Suppressor macrophage treated with lipopolysaccharide for 1 hour (primary cell): ENCODE measurements at regions not wholly inside any gene's neighbourhood (a gene's known extent, or its start where the extent isn't known, plus 50 kb on each side); places are given as distances from the start of the nearest gene placed in this dataset.

Experiments used
- DNase-seq, 3 donors: peaks; one replicate each; pipeline ENCODE4 v3.0.0-alpha.2; 2020 to 2022

DNA sequence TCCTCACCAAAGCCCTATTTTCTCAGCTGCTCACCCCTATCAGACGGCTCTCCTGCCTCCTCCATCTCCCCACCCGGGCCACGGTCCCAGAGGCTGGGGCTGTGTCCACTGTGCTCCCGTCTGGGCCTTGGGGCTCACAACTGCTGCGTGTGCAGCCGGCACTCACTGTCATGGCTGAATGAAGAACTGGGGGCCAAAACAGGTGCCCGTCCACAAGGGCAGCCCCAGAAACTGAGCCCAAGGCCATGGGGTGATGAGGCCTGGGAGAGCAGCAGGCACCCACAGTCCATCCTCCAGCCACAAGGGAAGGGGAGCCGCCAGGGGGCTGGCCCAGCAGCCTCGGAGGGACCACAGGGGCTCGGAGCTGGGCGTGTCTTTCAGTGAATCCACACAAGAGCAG is 159.5 kb downstream of the DLL1 start:
- DNase-seq, result no peak

DNA sequence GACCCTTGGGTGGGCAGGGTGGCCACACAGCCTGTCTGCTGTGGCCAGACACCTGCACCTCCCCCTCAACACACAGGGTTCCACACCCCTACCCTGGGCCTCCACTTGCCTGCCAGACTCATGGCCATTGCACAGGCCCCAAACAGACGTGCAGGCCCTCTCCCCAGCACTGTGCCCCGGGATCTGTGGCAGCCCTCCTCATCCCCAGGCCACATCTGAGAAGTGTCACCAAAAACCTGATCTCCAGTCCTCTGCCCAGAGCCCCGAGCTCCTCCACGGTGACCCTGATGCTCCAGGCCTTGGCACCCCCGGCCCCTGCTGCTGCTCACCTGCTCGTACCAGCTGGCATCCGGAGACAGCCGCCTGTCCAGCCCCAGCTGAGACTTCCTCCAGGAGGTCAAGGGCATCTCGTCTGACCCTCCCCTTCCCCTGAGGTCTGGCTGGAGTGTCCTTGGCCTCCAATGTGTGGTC is 160.1 kb downstream of the DLL1 start:
- no peak for DNase-seq

DNA sequence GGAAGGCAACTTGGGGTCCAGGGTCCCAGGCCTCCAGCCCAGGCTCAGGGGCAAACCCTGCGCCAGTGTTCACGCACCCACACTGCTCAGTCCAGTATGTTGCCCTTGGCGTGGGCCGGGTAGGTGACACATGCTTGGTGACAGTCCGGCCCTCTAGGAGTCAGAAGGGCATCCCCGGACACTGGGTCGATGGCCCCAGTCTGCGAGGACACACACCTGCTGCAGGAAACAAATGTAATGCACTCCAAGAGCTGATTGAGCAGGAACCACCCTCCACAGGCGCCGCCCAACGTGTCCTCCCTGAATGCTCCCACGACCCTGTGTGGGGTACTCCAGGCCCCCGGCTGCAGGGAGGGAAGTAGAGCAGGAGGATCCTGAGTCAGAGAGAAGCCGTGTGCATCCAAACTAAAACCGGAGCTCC is 160.7 kb downstream of the DLL1 start:
- DNase-seq, result no peak

DNA sequence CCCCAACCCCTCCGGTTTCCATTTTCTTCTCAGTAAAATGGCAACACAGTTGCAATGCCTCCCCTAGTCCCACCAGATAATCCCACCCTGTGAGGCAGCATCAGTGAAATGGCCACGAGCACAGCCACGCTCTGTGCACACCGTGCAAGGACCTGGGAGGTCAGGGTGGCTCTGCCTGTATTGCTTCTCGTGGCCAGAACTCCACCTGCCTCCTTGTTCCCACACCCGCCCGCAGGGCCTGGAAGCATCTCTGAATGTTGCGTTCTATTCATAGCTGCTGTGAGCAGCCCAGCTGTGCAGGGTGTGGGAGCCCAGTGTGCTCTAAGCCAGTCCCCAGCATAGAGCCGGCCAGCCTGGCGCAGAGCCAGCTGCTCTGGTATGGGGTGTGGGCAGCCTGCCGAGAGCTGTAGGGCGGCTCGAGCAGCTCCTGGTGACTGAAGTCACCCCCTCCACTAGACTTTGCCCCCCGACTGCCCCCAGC is 161.1 kb downstream of the DLL1 start:
- no peak for DNase-seq

DNA sequence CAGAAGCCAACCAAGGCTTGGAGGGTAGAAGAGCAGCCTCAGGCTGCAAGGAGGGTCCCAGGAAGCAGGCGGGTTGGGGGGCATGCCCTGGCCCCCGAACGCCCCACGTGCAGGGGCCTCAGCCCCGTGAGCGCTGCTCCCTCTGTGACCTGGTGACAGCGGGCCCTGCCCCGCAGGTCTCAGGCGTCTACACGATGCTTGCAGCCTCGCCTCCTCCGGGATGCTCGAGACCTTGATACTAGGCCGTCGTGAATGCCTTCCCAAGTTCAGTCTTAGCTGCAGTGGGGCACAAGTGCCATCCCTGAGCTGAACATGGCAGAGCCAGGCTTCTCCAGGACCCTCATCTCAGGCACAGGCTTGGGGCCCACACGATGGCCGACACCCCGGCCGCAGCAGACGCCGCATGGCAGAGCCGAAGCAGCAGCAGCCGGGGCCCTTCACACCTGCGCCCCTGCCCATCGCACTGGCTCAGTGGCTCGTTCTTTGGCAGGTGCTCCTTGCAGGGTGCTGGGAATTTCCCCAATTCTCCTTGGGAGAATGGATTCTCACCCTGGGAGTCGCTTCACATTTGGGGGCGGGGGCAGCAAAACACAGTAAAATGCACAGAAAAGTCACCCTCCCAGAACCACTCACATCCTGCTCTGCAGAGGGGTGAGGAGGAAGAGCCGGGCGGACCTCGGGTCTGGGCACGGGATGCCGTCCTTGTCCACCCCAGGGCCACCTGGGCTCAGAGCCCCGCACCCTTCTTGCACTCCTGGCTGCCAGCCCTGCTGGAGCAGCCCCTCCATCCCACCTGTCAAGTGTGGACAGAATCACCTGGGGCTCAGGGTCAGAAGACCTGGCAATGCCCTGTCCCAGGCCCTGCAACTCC is 161.8 kb downstream of the DLL1 start:
- DNase-seq, result no peak

DNA sequence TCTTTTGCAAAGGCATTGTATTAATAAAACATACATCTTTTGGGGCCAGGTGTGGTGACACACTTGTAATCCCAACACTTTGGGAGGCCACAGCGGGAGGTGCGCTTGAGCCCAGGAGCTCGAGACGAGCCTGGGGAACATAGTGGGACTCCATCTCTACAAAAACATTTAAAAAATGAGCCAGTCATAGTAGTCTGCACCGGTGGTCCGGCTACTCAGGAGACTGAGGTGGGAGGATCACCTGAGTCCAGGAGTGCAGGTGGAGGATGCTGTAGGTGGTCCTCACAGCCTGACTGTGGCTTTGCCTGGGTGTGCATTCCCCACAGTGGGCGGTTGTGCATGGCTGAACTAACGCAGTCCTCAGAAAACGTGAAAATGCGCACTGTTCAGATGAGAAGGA is 162.5 kb downstream of the DLL1 start:
- no peak for DNase-seq

DNA sequence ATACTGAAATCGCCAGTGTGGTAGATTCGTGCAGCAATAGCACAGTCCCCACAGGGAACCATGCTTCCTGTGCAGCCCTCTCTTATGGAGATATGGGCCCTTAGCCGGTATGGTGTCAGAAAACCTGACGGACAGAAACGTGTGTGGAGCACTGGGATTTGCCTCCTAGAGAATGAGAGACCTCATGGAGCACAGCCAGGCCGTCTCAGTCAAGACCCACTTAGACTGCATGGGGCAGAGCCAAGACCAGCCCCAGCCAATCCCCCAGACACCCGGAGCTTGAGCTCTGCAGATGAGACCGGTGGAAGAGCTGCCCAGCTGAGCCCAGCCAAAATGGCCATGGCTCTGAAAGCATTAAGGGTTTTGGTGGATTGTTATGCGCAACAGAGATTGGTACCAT is 163.7 kb downstream of the DLL1 start:
- DNase-seq, result no peak

DNA sequence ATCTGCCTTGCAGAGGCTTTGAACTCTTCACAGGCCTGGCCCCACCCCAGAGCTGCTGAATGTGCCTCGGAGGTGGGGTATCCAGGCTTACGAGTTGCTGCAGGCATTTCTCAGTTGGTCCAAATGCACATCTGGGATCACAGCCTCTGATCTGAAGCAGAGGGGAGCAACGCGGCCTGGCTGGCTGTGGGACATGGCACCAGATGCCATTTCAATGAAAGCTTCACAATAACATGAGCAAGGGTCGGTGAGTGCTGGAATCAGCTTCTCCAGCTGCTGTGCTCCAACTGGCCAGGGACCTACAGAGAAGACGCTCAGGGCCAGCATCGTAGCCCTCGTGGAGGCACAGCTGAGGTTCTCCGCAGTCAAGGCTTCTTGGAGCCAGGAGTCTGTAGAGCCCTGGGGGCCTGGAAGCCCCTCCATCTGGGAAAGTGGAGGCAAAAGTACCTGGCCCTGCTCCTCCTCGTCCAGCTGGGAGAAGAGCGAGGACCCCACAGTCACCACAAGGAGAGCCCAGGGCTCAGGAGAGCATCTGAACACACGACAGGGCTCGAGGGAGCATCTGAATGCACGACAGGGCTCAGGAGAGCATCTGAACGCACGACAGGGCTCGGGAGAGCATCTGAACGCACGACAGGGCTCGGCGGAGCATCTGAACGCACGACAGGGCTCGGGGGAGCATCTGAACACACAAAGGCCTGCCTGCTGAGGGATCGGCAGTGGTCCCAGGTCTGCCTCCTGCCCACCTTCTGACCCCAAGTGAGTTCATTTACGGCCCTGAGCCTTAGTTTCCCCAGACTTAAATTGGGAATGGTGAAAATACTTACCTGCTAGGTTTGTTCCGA is 165.2 kb downstream of the DLL1 start:
- DNase-seq, result no peak

DNA sequence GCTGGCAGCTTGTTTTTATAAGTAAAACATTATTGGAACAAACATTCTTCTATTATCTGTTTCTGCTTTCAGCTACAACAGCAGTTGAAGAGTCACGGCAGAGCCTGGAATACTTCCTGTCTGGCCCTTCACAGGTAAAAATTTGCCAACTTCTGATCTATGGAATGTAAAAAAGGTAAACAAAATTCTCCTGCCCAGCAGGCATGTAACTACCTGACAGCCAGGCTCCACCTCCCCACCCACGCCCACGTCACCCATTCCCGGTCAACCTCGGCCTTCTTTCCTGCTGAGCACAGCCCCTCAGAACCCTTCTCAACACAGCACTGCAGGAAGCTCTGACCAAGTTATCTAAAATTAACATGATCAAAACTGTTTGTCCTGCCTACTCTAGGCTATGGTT is 166.0 kb downstream of the DLL1 start:
- no peak for DNase-seq

DNA sequence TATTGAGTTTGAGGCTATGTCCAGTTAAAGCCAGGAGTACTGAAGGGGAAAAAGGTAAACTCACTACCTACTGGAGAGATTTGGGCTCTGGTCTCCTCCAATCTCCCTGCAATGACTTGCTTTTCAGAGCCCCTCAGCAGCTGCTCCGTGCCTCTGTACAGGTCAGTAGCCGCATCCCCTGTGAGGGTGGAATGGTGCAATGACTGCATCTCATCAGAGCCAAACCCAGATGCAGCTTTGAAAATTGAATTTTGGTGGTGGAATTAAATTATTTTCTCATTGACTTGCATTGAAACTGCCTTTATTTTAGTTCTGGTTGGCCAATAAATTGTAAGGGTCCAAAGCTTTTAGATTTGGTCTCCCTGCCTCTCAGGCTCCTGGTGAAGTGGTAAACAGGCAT is 166.7 kb downstream of the DLL1 start:
- DNase-seq, result no peak

DNA sequence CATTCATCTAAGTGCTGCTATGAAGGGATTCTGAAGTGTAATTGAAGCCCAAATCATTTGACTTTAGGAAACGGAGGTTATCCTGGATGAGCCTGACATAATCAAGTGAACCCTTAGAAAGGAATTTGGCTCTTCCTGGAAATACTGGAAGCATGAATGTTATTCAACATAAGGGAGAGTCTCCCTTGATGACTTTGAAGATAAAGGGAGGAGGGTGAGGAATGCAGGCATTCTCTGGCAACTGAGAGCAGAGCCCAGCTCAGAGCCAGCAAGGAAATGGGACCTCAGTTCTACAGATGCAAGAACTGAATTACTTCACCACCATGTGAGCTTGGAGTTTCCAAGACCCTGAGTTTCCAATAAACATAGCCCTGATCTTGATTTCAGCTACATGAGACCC is 168.2 kb downstream of the DLL1 start:
- no peak for DNase-seq

DNA sequence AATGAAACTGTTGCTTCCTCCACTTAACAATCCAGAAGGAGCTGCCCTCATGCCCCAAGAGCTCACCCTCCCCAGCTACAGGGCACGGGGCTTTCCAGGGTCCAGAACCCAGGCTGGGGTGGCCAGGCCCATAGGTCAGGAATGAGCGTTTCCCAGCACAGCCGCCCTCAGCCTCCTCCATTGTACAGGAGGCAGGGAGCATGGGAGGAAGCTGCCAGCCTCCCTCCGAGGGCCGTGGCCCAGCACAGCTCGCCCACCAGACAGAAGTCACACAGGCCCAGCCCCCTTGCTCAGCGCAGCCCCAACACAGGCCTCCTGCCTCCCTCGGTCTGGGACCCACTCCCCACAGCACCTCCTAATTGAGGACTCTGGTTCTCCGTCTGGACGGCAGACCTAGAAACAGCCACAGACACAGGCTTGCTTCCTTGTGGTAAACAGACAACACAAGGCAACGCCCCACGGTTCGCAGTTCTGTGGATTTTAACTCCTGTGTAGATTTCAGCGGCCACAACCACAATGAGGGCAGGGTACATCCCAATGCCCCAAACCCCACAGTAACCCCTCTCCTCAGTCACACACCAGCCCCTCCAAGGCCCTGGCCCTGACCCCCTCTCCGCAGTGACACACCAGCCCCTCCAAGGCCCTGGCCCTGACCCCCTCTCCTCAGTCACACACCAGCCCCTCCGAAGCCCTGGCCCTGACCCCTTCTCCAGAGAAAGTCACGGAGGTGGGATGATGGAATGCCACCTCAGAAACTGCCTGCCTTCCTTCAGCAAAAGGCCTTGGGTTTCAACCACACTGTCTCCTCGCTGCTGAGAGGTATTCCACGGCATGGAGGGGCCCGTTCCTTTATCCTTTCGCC is 173.5 kb downstream of the DLL1 start:
- no peak for DNase-seq

DNA sequence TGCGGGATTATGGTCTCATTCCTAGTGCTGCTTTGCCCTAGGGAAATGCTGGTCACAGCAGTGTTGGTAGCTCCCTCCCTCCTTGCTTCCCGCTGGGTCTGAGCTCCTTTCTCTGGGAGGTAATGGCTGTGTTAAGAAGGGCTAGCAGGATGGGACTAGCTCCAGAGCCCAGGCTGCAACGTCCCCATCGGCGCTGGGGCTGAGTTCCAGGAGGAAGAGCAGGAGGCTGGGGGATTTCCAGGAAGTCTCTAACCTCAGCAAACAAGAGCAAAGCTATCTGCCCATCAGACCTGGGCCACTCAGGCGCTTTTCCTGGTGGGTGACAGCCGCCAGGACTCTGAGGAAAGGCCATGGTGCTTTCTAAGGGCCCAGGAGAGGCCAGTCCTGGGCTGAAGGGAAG is 174.2 kb downstream of the DLL1 start:
- peak in 2 of 3 donors; percentile 4 to 21 for DNase-seq

DNA sequence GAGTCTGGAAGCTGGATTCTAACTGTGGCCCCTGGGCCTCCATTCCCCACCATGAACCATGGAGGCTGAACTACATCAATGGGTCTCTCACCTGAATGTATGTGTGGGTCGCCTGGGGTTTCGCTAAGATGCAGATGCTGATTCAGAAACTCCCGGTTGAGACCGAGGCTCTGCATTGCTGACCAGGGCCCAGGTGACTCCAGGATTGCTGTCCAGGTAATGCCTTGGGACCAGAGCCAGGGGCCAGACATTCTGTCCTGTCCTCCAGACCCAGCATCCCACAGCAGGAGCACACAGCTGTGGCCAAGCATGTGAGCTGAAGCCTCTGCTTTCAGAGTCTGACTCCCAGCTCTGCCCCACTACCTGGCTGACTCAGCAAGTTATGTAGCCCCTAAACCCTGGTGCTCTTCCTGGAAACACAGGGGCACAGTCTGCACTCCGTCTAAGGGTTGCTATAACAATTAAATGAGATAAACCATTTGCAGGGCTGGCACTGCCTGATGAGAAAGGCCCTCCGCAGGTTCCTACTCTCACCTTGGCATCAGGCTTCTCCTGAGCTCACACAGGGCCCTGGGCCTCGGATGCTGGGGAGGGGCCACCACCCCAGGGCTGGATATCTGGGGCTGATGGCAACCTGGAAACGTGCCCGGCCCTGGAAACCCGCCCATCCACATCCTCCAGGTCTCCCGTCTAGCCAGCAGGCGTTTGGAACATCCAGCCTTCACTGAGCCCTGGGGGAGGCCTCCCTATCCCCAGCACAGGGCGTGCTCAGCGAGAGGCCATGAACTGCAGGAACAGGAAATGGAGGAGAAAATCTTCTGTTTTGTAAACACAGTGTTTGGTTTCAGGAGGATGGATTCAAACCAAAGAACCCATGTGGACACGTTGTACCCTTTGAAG is 175.7 kb downstream of the DLL1 start:
- DNase-seq, result no peak

DNA sequence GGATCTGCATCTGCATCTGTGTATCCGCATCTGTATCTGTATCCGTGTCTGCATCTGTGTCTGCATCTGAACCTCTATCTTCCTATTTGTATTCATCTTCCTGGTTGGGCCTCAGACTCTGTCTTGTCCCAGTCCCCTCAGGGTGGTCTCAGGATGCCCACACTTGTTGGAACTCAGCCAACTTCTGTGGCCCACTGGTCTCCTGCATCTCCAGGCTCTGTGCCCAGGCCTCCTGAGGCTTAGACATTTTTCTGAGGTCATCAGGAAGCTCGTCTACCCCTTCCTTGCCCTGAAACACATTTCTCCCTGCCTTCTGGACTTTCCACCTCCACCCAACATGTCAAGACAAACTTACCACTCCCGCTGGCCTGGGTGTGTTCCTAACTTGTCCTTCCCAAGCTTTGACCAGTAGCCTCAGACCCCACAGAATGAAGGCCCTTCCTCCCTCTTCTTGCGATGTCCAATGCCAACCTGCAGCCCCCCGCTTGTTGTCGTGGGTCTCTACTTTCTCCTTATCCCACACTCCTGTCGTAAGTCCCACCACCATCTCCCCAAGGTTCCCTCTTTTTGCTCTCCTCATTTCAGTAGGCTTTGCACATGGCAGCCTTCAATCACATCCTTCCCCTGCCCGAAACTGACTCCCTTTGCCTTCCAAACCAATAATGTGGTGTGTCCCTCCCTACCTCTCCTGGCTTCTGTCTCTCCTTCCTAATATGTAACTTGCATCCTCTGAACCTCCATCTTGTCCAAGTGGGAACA is 176.5 kb downstream of the DLL1 start:
- no peak for DNase-seq

DNA sequence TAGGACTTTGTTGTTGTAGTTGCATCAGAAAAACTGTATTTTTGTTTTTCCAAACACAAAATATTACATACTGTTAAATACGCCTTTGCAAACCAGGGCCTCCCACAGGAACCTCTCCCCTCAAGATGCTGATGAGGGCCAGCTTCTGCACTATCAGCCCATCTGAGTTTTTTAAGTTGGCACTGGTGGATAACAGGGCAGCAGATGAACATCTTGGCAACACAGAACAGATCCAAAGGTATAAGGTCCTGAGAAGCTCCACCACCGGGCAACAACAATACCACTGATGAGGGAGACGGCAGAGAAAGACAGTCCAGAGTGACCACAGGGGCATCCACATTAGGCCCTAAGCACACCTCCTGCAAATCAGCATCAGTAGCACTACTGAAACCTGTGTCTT is 177.7 kb downstream of the DLL1 start:
- no peak for DNase-seq

DNA sequence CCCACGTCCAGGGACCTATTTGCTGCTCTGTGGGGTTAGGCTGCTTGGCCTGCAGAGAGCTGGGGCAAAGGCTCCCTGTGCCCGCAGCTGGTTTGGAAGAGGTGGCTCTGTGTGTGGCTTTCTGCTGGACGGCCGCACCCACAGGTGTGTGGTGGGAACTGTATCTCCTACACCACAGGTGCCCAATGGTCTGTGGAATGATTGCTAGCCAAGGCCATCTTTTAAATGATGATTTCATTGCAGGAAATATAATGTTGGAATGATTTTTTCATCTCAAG is 178.4 kb downstream of the DLL1 start:
- no peak for DNase-seq

DNA sequence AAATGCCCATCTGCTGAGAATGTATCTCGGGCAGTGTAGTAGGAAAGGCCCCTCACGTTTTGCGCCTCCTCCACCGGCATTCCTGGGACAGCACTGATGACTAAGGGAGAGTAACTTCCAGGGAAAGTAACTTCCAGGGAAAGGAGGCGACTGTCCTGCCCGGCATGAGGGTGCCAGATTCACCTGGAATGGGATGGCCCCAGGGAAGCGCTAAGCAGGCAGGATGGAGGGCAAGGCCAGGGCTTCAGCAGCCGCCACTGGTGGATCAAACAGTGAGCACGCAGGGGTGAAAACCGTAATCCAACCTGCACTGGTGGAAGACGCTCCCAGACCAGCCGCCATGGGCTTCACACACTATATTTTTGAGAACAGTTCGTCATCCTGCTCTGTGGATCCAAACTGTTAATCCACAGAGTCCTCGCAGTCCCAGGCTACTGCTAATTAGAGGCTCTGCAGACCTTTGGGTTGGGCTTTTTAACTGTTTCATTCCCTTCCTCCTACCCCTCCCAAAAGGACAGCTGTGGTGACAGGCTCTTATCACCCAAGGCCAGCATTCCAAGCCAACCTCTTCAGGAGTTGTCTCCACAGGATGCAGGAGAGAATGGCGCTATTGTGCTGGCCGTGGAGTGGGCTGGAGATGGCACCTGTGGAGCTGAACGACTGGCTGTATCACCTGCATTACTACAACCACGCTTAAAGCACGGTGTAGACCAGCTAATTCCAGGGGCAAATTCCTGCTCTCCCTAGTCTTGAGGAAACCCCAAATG is 178.9 kb downstream of the DLL1 start:
- no peak for DNase-seq

DNA sequence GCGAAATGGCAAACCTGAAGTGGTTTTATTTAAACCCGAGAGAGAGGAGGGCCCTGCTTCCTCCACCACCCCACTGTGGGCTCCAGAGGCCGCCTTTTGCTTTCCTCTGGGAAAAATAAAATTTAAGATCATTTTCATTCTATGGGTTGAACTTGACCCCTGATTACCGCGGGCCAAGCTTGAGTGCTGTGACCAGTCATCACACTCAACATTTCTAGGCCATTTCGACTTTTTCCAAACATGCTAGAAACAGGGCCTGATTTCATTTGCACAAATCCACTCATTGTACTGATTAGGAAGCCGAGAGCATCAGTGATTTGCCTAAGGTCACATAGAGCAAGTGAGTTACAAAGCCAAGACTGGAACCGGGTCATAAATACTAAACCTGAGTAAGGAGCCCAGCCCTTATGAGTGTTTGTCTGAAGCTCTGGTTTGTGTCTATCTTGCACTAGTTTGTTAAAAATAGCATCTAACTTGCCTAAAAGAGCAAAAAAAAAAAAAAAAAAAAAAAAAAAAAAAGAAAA is 179.7 kb downstream of the DLL1 start:
- no peak for DNase-seq
